HG03175 (cell line): ENCODE measurements at regions not wholly inside any gene's neighbourhood (a gene's known extent, or its start where the extent isn't known, plus 50 kb on each side); places are given as distances from the start of the nearest gene placed in this dataset.

Experiments
- ATAC-seq: cut with Tn5 transposase; IDR thresholded peaks from one replicate; pipeline ENCODE4 v1.9.1; 2021; ENCODE audit warnings: mild to moderate bottlenecking, moderate library complexity; ENCODE audit not compliant: unreplicated experiment

DNA sequence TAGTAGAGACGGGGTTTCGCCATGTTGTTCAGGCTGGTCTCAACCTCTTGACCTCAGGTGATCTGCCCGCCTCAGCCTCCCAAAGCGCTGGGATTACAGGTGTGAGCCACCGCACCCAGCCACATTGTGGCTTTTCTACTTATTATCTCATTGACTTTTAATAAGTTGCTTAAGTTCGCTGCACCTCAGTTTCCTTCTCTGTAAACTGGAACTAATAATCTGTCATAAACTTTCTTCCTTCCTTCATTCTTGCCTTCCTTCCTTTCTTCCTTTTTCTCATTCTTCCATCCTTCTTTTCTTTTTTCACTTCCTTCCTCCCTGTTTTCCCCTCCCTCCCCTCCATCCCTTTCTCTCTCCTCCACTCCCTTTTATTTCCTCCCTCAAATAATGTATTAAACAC is 192.2 kb downstream of the MAF start:
- no peak for ATAC-seq

DNA sequence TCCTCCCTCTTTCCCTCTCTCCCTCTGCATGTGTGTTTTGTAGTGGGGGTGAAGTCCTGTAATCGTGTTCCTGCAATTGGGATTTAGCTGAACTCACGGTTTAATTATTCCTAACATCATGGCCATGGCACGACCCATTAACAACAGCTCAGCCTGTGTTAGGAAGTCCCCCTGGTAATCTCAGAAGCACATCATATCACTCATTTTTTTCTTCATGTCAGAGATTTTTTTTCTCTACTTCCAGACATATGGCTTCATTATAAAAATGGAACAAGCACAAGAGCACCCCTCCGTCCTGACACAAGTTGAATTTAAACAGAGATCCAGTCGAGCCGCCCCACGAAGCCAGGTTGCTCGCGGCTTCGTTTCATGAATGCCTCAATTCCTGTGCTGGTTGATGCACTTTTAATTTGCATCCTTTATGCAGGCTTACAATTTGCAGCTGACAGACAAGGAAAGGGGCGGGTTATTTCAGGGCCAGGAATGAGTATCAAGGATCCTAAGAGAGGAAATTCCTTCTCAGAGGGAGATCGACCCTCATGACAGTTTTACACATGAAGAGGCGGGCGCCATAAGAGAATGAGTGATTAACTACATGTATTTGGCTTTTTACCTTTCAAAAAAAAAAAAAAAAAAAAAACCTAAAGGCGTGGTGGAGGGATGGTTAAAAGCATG is 192.9 kb downstream of the MAF start:
- no peak for ATAC-seq

DNA sequence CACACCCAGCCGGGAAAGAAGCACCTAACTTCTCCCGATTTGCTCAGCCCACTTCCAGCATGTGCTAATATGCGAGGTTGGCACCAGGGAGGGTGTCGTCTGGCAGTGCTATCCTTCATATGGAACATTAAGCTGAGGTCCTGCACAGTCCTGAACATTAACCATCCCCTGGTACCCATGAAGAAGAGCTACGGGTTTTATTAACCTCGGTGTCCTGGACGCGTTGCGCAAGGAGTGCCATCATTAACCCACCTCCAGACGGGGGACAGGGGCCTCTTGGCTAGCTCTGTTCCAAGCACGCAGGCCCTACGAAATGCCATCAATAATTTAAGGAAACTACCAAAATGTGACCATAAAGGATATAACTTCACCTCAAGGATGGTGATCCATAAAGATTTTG is 193.5 kb downstream of the MAF start:
- ATAC-seq = no peak

DNA sequence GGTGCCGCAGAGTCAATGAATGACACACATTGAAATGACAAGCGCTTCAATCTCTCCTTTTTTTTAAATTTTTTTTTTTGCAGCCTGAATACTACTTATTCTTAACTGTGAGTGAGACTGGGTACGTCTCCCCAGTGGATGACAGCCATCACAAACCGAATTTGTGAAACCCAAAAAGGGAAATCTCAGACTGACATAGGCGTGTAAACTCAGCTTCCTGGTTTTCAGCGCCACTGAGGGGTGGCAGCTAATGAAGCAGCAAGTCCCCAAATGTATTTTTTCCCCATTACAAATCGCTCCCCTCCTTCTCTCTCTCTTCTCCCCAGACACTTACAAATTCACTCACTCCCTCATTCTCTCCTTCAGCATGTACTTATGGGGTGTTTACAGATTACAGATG is 196.0 kb downstream of the MAF start:
- ATAC-seq = no peak

DNA sequence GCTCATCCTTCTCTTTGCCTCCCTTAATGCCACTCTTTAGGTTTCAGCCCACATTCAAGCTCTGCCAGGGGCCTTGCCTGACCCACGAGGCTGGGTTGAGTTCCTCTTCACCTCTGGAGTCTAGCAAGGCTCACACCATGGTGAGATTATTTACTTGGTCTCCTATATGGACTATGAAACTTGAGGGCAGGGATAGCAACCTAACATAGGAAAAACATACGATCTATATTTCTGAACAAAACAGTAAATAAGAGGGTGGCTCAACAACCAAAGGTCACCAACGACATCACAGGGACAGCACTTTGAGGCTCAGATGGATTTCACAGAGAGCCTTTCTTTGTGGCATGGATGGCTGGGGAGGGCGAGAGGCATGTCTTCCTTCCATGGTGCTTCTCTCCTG is 197.0 kb downstream of the MAF start:
- ATAC-seq = no peak

DNA sequence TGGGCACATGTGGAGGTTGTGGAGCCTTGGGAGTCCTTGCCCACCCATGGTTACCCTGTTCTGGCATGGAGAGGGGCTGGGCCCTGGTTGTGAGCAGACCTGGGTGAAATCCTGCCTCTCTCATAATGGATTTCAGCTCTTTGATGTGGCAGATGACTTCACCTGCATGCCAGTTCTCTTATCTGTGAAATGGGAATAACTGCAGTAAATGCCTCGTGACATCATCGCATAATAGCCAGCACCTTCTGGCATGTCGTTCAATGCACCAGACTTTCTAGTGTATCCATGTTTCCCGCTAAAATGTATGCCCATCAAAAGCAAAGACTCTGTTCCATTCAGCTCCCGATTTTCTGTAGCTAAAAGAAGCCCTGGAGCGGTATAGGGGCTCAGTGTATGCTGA is 197.6 kb downstream of the MAF start:
- ATAC-seq = no peak

DNA sequence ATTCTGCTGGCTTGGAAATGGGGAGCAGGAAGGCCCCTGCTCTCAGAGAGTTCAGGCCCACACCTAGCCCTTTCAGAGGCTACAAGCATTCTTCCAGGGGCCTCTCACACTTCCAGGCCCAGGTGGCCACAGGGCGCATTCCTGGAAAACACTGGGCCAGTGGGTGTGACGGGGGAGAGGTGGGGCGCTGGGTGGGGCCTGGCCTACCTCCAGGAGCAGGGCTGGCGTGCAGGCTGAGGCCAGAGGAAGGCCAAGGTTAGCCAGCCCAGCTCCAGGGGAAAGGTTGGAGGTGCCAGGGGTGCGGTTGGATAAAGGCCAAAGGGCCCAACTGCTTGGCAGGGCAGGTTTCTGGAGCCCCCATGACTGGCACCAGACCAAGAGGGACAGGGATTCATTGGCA is 198.2 kb downstream of the MAF start:
- no peak for ATAC-seq

DNA sequence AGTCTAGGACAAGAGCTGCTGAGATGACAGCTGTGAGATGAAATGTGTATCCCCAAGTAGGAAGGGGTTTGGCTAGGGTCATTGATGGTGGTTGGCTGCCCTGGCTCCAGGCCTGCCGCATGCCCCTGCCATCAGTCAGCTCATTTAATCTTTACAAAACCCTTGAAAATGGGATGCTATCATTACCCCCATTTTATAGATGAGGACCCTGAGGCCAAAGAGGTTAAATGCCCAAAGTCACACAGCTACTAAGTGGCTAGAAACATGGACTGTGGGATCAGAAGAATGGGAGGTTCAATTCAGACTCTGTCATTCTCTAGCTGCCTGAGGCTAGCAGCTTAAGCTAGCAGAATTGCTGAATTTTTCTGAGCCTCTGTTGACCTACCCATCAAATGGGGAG is 198.8 kb downstream of the MAF start:
- no peak for ATAC-seq

DNA sequence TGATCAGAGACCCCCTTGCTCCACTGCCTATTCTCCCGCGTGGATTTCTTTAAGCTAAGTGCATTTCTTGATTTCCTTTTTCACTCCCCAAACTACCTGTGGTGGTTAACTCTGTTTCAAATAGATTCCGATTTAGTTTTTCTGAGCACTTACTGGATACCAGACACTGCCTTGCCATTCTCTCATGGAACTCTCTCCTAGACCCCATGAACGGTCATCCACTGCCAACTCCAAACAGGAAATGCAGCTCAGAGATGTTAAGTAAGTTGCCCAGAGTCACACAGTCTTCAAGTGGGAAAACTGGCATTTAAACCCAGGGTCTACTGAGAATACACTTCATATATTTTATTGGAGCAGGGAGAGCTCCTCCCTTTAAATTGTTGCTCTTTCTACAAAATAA is 199.4 kb downstream of the MAF start:
- no peak for ATAC-seq

DNA sequence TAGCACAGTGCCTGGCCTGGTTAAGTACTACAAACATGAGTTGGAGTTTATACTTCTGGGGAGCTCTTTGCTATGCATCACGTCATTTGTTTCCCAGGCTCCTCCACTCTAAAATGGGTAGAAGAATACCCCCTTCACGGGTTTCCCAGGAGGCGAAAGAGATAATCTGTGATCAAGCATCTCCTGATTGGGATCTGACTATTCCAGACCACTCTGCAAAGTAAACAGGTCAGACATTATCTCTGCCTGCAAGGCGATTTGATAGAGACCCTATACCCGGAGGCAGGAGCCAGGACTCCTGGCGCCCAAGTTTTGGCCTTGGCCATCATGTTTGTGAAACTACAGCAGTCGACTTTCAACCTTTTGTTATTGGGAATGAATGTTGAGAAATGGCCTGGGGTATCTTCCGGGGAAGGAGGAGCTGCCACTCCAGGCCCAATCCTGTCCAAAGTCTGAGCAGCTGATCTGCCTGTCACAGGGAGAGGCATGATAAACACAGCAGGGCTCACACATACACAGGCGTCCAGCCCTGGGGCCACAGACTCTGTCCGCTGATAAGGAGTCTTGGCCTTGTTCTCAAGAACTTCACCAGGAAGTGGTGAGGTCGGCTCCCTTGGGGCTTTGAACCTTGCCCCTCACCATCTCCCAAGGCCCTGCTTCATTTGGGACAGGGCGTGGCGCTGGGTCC is 199.9 kb downstream of the MAF start:
- ATAC-seq = no peak

DNA sequence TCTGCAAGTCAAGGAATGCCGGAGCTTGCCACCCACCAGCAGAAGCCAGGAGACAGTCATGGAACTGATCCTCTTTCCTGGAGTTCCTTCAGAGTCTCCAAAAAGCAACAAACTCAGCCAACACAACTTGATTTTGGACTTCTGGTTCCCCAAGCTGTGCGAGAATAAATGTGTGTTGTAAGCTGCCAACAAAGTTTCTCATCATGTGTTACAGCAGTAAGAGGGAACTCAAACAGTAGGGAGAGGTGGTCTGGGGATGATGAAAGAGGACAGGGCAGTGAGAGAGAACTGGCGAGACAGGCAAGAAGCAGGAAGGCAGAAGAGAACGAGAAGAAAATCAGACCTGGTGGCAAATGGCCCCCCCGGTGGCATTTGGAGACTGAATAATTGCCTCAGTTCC is 204.9 kb downstream of the MAF start:
- ATAC-seq = no peak

DNA sequence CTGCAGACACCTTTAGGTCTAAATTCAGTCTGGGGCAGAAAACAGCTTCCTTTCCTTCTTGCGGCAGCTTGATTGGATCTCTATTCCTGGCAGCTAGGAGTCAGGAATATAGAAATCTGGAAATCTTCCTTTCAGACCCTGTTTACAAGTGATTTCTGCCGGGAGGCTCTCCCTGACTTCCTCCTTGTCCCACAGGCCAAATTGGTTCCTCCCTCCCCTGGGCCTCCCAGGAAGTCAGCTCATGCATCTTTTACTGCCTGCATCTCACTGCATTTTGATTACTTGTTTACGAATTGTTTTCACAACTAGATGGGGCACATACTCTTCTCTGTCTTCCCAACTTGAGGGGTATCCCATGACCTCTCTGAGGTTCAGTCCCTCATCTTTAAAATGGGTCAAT is 206.3 kb downstream of the MAF start:
- no peak for ATAC-seq

DNA sequence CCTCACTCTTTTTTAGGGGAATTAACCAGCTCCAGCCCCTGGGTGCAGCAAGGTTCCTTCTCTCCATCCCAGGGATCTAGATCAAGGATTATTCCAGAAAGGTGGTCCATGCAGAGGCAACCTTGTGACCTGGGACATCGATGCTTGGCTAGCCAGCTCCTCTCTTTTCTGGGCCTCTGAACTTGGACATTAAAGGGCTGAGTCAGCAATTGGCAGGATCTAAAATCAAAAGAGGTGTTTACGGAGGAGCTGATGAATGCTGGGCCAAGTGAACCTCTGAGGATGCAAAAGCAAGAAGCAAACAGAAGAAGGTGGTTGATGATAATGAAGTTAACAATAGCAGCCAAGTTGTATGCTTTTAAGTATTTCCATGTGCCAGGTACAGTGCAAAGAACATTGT is 207.0 kb downstream of the MAF start:
- ATAC-seq = no peak

DNA sequence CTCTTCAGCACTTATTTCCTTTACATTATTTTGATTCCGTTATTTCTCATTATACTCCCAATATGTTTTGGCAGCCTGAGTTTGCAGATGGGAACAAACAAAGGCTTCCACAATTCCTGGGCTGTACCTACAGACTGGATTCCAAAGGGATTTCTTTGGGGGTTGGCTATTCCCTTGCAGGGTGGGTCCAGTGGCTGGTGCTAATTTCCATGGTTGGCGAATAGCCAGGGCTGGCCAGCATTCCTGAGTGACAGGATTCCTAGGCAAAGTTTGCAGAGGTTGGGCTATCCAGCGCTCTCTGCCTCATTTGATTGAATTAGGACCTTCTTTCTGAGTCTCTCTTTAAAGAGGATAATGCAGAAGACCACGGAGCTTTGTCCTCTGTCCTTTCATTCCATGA is 207.4 kb downstream of the MAF start:
- ATAC-seq = no peak

DNA sequence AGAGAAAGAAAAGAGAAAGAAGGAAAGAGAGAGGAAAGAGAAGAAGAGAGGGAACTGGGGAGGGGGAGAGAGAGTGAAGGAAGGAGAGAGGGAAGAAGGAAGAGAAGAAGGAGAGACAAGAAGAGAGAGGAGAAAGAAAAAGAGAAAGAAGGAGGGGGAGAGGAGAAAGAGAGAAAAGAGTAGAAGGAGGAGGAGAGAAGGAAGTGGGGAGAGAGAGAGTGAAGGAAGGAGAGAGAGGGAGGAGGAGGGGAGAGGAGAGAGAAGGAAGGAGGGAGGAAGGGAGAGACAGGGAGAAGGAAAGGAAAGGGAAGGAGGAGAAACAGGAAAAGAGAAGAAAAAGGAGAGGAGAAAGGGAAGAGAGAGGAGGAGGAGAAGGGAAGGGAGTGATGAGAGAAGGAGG is 208.5 kb downstream of the MAF start:
- ATAC-seq = no peak

DNA sequence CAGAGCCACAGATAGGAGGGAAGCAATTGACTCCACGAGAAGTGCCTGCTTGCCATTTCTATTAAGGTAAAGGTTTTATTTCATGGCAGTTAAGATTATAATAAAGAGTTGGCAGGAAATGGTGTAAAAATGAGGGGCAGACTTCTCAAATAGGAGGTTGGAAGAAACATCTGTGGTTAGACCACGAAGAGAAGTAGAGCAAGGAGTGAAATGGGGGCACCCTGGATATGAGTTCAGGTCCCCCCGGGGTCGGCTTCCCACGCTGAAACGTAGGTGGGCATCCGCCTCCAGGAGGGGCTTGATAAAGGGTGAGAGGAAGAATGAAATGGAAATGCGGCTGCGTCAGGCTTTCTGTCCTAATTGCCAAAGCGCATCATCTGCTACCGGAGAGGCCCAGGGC is 209.1 kb downstream of the MAF start:
- ATAC-seq = no peak

DNA sequence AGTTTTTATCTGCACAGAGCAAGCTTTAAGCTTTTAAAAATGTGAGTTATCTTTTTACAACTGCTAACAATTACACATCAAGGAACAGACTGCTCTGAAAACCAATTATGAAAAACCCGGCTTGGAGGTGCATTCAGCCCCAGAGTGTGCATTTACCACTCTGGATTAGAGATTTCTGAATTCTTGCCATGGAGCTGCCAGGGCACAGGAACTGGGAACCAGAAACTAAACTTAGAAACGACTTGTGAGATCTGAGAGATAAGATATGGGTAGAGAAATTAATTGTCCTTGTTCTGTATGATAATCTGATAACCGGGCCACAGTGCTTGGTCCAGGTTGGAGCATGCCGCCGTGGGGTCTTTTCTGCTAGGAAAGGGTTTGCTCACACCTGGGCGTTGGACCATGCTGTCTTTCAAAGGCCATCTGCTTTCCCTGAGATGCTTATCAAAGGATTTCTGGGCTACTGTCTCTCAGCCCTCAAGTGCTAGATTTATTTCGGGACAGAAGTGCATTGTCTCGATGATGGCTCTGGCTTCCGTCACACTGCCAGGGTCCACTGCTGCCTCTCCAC is 210.0 kb downstream of the MAF start:
- no peak for ATAC-seq

DNA sequence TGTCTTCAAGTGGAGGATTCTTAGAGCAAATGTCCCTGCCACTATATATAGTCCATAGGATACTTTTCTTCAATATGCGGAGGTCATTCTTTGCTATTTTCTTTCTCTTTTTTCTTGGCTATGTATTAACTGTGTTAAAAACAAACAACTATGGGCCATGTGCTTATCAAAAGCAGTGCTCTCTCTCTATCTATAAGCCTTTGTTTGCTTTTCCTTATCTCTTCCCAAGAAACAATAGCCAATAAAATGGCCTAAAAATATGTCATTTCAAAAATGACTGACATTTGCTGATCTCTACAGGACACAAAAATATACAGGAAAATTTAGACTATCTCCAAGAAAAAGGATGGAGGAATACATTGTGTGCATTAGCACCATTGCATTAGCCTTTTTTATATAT is 212.1 kb downstream of the MAF start:
- ATAC-seq = no peak

DNA sequence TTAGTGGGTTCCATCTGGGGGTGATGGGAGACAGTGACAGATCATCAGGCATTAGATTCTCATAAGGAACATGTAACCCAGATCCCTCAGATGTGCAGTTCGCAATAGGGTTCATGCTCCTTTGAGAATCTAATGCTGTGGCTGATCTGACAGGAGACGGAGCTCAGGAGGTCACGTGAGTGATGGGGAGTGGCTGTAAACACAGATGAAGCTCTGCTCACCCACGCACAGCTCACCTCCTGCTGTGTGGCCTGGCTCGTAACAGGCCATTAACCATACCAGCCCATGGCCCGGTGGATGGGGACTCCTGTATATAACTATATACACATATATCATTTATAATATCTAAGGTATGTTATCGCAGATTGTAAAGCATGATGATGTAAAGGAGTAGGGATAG is 214.2 kb downstream of the MAF start:
- ATAC-seq = no peak

DNA sequence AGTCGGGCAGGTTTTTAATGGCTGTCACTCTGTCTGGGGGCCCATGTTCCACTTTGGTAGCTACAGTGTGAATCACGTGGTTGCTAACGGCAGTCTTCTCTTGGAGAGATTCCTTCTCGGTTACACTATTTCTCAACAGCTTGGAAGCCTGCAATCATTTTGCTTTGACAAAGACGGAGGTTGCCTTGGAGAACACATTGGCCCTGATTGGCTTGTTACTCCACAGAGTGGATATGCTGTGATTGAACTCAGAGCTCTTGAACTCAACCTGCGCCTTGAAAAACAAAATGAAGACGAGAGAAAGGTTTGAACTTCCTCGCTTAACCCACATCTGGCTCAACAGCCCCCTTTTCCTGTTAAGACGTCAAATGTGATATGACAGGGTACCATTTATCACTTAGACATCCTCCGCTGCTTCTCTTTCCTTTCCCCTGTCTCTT is 218.9 kb downstream of the MAF start:
- ATAC-seq = no peak

DNA sequence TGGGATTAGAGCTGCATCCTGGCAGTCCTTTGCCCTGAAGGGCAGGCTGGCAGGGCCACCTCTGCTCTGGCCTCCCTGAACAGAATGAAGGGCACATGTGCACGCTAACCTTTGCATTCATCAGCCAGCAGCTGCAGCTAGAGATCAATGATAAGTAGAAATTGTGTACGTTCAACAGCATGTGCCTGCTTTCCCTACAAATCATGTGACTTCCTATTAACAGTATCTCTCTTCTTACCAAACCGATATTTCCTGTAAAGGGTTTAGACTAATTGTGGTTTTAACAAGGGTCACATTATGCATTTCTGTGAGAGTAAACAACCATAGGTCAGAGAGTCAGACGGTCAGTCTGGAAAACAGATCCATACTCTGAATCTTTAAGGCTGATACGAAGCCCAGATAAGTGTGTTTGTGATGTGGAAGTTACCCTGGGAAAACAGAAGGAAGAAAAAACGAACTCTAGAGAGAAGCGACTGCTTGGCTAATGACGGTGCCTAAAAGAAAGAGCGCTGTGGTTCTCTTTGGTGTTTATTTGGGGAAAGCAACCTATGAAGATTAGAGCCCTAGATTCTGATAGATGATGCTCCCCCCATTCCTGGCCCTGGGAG is 219.4 kb downstream of the MAF start:
- no peak for ATAC-seq

DNA sequence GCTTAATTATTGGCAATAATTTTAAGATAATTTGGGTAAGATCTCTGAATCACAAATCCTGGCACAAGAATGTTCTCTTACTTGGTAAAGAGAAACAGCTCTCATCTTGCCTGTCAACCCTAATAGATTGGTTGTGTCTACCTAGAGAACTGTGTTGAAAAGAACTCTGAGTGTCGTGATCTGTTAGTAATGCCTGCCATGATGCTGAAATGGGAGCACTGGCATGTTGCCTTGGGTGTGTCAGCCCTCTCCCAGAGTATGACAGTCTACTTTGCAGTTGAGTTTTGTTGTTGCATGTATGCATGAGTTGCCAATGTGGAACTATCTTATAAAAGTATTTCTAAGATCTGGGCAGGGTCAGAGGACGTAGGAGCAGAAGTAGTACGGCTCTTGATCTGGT is 221.4 kb downstream of the MAF start:
- ATAC-seq = no peak
